ENCODE measurements at regions not wholly inside any gene's neighbourhood (a gene's known extent, or its start where the extent isn't known, plus 50 kb on each side); places are given as distances from the start of the nearest gene placed in this dataset.

DNA sequence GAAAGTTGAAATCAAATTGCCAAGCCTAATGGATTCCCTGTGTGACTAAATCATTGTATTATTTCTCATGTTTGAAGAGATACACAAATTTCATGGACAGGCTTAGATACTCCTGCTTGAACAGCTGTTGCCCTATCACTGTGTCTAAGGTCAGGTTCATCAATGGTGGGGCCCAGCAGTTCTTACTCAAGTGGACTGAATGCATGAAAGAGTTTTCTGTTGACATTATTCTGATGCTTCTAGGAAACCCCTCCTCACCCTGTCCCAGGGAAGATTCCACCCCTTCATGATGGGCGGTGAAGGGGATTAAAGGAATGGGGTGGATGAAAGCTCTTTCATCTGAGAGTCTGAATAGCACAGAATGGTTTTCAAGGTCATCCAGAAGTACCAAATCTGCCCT lies 148.8 kb downstream of the INO80D start:
- DNase-seq: no peak

DNA sequence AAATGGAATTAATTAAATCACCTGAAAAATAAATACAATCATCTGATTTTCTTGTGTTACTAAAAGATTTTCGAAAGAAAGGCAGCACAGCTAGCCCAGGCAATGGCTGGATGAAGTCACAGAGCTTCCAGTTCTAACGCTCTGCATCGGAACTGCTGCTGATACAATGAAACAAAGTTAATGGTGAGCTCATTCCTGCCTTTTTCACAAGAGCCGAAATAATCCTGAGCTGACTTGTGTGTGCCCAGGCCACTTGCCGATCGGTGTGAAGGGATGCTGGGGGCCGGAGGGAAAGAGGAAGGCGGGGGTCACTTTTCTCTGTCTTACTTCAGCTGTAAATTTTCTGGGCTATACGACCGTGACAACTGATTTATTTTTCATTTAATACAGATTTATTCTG lies 149.5 kb downstream of the INO80D start:
- DNase-seq: no peak

DNA sequence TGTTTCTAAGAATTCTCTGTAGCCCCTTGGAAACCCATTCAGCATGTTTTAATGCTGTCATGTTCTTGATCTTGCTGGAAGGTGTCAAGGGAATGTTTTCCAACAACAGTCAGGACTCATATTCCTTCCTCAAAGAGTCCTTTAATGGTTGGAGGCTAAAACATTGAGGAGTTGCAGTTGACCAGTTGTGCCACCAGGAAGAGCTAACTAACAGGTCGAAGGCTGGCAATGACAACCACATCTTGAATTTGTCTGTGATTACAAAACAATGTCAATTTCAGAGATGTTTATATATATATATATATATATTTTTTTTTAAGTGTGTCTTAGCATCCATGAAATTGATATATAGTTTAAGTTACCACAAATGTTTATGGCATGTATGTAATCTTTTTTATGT lies 151.5 kb downstream of the INO80D start:
- no peak for DNase-seq

DNA sequence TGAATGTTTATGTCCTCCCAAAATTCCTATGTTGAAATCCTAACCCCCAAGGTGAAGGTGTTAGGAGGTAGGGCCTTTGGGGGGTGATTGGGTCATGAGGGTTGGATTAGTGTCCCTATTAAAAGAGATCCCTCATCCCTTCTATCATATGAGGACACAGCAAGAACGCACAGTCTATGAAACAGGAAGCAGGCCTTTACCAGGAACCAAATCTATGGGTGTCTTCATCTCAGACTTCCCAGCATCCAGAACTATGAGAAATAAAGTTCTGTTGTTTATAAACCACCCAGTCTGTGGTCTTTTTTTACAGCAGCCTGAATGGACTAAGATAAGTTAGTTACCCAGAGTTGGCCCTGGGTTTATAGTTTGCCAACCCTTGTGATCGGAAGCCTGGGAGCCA lies 153.1 kb downstream of the INO80D start:
- no peak for DNase-seq

DNA sequence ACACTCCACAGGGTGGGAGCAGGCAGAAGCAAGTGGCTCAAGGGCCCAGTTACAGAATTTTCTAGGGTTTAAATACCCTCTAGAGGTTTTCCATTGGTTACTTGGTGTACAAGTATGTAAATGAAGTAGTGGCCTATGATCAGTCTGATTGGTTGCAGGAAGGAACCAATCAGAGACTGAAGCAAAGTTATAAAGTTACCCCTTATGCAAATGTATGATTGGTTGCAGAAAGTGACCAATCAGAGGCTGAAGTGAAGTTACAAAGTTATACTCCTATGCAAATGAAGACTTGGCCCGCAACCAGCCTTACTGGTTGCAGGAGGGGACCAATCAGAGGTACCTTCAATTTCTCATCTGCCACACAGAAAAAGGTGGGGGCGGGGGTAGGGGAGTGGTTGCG lies 154.6 kb downstream of the INO80D start:
- no peak for DNase-seq

DNA sequence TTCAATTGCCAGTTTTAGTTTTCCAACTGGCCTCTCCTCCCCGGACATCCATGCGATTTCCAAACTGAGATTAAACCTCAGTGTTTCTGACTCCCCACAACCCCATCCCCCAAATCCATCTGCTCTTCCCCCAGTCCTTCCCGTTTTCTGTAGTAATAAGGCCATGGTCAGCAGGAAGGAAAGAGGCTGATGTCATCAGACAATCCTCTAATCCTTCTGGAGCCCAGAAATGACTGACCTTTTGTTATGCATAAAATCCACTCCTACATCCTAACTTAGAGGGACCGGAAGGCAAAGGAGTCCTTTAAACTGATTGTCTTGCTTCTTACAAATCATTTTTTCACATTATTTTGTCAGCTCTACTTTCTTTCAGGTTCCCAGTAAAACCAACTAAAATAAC lies 155.8 kb downstream of the INO80D start:
- DNase-seq: no peak

DNA sequence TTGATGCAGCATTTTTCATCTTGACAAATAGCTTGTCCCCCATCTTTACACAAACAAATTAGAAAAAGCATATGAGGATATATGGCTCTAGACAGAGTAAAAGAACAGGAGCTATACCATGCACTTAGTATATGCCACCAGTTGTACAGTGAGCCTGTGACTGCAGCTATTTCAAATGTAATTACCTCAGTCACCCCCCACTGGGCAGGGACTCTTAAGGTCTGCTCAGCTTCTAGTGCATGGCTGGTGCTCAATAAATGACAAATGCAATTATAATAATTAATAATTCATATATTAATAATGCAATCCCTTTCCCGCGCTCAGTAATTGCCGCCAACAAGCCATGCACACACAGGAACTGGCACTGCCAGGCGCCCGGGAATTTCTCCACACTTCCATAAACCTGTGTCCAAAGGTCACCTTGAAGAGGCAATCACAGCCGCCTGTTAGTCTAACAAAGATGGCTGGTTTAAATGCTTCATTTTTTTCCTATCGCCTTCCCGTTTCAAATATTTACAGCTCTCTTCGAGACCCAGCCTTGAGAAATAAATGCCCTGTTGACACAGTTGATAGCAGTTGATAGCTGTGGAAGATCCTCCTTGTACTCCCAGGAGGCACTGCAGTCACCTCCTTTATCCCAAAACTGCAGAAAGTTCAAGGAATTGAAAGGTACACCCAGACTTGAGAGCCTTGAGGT lies 156.6 kb downstream of the INO80D start:
- peak; percentile 9 for DNase-seq

DNA sequence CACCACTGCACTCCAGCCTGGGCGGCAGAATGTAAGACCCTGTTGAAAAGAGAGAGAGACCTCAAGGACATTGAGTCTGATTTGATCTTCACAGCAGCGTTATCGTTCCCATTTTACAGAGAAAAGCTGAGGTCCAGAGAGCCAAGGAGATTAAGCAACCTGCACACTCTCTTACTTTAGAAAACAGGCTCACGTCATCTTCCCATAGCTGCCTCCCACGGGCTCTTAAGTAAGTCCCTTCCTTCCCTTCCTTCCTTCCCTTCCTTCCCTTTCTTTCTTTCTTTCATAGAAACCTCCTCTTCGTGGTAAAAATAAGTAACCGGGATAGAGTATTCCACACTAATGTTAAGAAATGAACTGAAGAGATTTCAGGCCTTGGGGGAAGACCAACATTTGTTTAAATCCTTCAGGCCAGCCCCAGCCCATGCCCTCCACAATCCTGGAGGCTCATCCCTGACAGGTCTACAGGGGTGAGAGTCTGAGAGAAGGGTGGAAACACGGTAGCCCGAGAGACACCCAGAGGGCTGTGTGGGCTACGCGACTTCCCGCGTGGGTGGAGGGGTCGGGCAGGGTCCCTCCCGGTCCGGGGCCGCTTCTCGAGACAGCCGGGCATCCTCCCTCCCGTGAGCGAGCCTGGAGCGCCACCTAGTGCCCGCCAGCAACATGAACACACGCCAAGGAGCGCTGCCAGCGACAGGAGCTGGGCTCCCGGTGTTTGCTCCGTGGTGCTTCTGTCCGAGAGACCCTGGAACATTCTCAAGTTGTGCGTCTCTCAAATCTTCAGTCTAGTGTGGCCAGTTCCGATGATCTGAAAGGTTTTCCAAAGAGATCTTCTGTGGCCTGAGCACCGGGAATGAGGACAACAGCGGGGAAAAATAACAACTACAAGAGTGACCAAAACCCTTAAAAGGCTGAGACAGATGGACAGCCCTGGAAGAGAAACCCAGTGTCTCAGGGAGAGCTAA lies 160.3 kb downstream of the INO80D start:
- DNase-seq: peak; percentile 53

DNA sequence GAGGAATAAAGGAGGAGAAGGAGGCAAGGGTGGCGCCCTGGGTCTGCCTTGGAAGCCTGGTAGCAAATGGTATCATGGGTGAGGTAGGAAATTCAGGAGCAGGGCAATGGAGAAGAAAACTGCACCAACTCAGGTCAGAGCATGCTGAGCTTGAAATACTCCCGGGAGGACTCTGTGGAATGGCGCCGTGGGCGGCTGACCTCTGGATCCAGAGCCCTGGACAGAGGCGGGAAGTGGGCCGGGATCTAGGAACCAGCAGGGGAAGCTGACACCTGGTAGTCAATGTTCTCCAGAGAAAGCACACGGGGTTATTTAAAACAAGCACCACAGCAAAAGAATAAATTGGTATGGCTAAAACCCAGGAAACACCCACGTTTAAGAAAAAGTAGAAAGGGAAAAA lies 161.3 kb downstream of the INO80D start:
- DNase-seq: no peak

DNA sequence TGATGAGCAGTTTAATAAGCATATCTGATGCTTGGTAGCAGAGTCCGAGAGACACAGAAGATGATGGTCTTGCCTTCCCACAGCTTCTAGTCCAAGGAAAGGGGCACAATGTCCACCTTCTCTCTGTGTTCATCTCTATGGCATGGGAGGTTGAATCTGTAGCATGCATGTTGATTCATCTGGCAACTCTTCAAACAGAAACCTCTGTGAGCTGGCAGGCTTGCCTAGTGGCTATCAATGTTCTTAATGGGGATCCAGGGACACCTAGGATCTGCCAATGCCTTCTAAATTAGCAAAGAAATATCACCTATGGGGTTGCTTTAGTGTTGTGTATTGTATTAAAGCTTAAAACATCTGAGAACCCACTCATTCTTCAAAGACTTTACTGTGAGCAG lies 170.8 kb downstream of the INO80D start:
- peak; percentile 37 for DNase-seq

DNA sequence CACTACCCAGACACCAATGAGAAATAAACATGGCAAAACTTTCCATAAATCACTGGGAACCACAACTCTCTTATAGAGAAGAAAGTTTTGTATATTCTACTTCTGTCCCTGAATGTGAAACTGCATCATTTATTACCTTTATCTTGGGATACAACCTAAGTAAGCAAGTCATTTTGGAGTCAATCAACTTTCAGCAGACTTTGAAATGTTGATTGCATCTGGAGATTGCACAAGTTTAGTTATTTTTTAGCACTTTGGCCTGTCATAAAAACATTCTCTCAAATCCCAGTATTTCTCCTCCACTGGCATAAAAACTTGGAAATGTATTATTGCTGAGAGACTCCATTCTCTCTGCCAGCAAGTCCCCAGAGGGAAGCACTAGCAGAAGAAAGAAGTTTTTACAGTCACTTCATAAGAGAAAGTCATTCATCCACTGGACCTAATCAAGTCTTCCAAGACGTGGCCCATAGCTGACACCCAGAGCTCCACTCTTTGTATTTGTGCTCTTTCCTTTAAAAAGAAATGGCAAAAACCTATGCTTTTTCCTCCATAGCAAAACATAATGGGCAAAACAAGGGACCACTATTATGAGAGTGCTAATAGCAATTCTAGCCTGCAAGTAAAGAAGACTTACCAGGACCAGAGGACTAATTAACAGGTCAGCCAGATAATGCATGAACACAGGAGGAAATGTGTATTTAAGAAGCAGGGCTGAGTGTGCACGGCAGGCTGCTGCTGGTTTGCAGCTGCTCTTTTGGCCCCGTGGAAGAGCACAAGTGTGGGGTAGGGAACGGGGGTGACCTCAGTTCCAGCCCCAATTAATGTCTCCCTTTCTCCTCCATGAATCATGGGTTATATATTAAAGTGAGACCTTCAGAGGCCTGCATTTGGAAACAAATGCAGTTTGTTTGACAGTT lies 171.5 kb downstream of the INO80D start:
- DNase-seq: peak; percentile 84

DNA sequence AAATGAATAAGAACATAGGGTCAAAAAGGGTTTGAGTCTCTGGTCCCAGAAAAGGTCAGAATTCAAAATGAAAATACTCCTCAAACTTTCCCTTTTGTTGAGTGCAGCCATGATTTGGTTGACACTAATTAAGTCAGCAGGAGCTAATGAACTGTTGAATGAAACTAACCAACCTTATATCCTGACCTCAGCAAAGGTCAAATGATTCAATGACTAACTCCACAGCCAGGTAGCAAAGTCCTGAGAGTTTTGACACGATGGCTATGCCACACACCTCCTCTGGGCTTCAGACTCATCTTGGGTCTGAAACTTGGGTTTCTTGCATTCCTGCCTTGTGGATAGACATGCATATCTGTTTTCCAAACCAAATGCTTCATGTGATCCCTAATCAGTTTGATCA lies 172.3 kb downstream of the INO80D start:
- DNase-seq: peak; percentile 13

DNA sequence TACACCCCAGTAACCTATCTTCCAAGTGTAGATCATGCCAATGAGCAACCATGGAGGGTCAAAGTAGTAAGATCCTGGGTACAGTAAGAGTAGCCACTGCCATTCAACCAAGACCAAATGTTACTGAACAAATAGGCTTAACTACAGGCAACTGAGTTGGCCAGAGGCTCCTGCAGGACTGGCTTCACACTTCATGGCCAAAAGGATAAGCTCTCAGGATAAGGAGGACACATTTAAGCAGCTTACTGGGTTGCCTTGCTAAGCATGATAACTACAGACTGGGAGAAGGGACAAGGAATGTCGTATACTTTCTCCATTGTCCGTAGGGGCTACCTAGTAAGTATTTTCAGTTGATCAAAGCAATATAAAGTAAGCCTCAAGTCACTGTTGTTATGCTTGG lies 174.7 kb downstream of the INO80D start:
- no peak for DNase-seq

DNA sequence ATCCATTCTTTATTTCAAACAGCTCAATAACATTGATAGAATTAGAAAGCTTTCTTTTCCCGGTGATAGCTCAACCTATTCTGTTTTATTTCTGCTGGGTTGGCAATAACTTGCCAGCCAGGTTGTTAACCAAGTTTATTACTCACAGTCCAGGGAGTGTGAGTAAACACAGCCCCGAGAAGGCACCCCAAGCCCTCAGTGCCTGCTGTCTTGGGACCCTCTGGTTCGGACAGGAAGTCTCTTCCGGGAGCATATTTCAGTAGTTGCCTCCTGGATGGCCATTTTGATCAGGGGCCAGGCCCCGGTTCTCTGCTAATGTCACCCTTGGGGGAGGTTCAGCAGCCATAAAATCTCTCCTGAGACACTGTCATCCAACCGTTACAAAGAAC lies 176.8 kb downstream of the INO80D start:
- DNase-seq: no peak

DNA sequence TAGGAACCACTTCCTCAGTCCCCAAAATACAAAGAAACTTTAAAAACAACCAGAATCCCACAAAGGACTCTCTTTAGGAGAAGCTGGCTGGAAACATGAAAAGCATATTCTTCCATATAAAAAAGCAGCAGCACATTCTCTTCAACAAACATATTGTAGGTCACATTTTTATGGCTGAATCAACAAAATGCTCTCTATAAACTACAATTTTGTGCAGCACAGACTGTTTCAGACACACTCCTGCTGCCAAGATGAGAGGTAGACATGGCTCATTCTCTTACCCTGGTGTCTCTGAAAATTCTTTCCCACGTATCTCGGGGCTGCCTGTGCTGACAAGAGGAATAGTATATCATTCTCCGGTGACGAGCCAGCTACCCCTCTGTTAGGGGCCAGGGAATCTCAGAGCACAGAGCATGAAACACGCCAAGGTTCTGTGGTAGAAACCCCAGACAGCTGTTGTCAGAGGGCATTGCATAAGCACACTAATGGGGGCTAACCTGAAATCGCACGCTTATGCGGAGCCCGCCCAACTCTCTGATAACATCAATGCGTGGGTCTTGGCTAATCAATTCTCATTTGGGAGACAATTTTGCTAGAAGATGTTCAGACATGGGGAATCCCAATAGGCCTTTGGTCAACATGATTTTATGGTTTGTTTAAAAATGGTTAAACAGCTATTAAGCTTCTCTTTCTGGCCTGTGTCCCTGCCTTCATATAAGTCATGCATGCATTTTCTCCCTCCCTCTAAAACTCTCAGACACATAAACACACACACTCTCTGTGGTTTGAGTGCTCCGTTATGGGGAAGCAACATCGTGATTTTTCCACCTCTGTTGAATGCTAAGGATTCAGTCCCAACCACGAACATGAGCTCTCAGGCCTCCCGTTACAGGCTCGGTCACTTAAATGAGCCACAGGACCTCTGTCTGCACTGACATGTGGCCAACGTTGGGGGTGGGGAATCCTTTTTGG lies 177.5 kb downstream of the INO80D start:
- no peak for DNase-seq

DNA sequence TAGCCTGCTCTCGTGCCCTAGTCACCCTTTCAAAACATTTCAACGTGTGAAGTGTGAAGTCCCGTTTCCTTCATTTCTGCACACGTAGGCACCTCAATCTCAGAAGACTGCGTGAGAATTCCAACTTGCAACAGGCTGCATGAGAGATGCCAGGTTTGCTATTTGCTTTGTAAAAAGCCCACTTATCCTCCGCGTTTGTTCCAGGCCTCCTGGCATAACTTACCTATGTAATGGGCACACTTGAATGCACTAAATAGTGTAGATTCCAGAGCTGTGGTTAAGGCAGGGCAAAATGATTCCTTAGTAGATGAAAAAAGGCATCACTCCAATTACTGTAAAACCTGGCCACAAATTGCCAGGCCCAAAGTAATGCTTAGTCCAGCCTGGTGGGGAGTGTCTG lies 179.6 kb downstream of the INO80D start:
- DNase-seq: no peak

DNA sequence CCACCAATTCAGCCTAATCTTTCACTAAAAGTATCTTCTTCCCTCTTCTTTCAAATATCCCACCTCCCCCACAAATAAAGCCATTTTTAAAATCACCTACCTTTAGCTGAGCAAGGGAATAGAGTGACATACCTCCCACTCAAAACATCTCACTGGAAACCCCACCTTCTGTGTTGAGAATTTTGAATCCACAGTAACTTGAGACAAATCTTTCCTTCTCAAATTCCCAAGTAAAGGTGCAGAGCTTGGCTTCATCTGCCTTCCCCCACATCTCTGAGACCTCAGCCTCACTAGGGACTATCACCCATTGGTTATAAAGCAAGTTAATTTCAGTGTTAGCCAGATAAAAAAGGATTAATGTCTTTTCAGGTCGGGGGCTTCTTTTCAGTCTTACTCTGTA lies 180.4 kb downstream of the INO80D start:
- DNase-seq: no peak

DNA sequence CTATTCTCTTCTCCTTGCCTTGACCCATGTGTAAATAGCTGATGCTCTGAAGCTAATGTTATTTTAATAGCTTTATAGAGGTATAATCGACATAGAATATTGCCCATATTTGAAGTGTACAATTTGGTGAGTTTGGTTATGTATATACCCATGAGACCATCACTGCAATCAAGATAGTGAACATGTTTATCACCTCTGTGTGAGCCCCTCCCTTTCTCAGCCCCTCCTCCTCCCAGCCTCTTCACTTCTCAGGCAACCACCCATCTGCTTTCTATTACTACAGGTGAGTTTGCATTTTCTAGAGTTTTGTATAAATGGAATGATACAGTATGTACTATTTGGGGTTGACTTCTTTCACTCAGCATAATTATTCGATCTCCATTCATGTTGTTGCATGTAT lies 181.1 kb downstream of the INO80D start:
- no peak for DNase-seq

DNA sequence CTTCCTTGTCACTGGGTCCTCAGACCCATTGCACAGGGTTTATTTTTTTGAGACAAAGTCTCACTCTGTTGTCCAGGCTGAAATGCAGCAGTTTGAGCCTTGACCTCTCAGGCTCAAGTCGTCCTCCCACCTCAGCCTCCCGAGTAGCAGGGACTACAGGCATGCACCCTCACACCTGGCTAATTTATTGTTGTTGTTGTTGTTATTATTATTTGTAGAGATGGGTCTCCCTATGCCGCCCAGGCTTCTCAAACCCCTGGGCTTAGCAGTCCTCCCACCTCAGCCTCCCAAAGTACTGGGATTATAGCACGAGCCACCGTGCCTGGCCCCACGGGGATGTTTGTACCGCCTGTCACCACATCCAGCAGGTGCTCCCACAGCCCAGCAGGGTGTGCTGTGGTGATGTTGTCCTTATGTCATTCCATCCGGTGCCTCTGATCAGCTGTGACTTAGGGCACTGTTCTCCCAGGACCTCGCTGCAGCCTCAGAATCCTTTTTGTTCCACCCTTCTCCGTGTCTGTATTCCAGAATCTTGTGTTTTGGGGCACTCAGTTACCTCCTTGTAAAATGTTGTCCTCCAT lies 182.3 kb downstream of the INO80D start:
- peak; percentile 71 for DNase-seq

DNA sequence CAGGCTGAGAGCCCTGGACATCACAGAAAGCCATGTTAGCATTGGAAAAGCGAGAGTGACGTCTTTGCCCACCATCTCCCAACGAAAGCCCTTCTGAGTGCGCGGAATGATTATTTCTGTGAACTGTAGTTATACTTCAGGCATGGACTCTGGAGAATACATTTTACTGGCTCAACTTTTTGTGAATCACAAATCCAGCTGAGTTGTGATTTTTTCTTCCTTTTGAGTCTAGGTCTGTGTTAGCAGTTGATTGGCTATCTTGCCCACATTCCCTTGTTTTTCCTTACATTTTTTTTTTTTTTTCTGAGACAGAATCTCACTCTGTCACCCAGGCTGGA lies 183.1 kb downstream of the INO80D start:
- no peak for DNase-seq

DNA sequence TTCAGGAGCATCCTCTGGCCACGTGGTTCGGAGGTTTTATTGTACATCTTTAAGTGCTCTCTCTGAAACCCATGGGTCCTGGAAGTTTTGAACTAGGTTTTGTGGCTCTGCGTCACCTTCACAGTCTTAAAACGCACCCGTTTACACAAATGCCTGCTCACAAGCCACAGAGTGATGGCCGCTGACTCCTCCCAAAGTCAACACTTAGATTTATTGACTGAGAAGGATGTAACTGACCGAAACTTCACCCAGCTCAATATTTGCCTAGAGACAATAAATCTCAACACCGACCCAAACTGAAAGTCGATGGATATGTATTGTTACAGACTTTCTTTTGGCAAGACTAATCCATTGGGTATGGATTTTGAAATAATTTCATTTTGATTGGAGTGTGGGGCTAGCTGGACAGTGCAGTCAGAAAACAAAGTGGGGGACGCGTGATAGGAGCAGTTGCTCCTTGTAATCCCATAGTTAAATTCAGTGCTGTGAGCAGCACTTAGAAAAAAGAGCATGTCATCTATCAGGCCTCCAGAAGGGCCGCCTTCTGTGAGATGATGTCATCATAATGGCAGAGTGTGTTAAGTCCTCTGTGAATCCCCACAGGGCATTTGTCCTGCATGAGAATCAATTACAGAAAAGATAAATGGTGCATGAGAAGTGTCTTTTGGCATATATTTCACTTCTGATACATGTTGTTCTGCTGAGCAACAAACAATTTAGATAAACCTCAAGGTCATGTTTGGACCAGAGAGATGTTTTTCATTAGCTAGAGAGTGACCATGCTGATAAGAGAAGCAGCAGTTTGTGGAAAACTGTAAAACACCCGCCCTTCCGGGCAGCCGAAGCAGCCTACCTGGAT lies 183.7 kb downstream of the INO80D start:
- peak; percentile 83 for DNase-seq

All from NCI-H146 (cell line).